ENCODE measurements at regions not wholly inside any gene's neighbourhood (a gene's known extent, or its start where the extent isn't known, plus 50 kb on each side); places are given as distances from the start of the nearest gene placed in this dataset.

DNA sequence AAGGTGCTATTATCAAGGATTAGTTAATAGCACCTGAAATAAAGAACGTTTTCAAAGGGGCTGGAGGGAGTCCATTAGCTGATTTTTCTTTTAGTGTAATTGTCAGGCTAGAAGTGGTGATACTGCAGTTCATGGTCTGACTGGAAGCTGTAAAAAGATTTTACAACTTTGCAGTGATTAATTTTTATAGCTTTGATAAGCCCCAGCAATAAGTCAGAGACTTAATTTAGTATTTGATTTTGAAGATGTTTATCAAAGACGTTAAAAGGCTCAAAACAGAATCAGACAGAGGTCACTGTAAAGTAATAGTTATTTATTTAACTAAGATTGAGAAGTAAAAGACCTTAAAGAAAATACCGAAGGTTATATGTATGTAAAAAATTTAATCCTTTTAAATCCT is 165.5 kb upstream of the FMN2 start:
- ChIA-PET POLR2A (no interaction called here), CTCF (no interaction called here)
- H3K4me1 Mint-ChIP-seq, result no peaks in the 10 kb centered on the region
- H3K9me3 Mint-ChIP-seq, result peaks cover 2% of the 10 kb centered on the region
- intact Hi-C loops (cut with micrococcal nuclease), result no loop called here
- DNase-seq (no peak), ATAC-seq (ENCODE audit: low read depth) (no peak)
- H3K4me3 Mint-ChIP-seq, result no peak overlapping the region
- no peaks in the 10 kb centered on the region for H3K27me3 Mint-ChIP-seq
- TF ChIP-seq, protein P1, sequence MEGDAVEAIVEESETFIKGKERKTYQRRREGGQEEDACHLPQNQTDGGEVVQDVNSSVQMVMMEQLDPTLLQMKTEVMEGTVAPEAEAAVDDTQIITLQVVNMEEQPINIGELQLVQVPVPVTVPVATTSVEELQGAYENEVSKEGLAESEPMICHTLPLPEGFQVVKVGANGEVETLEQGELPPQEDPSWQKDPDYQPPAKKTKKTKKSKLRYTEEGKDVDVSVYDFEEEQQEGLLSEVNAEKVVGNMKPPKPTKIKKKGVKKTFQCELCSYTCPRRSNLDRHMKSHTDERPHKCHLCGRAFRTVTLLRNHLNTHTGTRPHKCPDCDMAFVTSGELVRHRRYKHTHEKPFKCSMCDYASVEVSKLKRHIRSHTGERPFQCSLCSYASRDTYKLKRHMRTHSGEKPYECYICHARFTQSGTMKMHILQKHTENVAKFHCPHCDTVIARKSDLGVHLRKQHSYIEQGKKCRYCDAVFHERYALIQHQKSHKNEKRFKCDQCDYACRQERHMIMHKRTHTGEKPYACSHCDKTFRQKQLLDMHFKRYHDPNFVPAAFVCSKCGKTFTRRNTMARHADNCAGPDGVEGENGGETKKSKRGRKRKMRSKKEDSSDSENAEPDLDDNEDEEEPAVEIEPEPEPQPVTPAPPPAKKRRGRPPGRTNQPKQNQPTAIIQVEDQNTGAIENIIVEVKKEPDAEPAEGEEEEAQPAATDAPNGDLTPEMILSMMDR (IDR thresholded peaks at IDR 0.05), result no peak
- no peaks in the 10 kb centered on the region for H3K36me3 Mint-ChIP-seq (ENCODE audit: low read depth)
- H3K27ac Mint-ChIP-seq, result no peak overlapping the region

DNA sequence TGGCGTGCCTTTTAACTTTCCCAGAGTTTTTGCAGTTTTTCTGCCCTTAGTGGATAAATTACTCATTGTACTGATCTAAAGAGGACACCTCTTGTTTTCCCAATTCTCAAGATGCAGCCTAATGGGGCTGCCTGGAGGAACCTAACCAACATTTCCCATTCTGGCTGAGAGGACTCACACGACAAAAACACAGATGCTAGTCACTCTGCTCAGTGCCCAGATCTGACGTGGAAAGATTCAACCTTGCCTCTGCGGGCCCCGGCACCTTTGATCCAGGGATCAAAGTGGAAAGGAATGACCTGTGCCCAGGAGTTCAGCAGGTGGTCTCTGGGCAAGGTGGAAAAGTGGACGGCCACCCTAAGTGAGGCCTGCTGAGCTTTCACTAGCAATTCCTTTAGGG is 162.4 kb upstream of the FMN2 start:
- H3K27me3 Mint-ChIP-seq, result no peaks in the 10 kb centered on the region
- no peak overlapping the region for H3K4me3 Mint-ChIP-seq
- H3K27ac Mint-ChIP-seq, result no peak overlapping the region
- H3K9me3 Mint-ChIP-seq, result peaks cover 2% of the 10 kb centered on the region
- H3K4me1 Mint-ChIP-seq, result no peaks in the 10 kb centered on the region
- TF ChIP-seq, protein P1 (IDR thresholded peaks at IDR 0.05), result no peak
- intact Hi-C loops (cut with micrococcal nuclease), result no loop called here
- ATAC-seq (ENCODE audit: low read depth), result no peak
- POLR2A ChIA-PET, result no interaction called here
- no peaks in the 10 kb centered on the region for H3K36me3 Mint-ChIP-seq (ENCODE audit: low read depth)
- CTCF ChIA-PET, result no interaction called here
- no peak for DNase-seq

DNA sequence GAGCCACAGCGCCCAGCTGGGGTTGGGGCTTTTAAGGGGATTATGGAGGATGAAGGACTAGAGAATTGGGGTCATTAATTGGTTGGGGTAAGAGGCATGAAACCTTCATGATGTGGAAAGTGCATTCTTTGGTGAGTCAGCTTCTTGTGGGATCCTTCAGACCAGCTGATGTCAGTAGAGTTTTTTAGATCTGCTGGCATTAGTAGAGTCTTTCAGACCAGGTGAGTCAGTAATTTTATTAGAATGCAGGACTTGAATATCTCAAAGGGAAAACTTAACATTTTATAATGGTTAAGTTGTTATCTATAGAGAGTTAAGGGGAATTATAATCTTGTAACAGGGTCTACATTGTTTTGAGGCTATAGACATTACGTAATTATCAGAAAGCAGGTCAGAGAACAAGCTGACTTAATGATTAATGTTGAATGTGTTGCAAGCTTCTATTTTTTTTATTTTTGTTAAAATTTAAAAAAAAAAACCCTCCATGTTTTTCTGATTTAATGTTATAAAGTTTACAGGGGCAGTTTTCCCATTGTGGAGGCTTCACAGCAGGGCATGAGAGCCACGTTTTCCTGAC is 160.9 kb upstream of the FMN2 start:
- CTCF ChIA-PET, result interaction anchor here (1.2 kb wide), 1 partner anchor 21 kb away, joined by 4 read pairs; no protein-coding TSS in a partner anchor
- POLR2A ChIA-PET, result no interaction called here
- TF ChIP-seq, protein P1 (IDR thresholded peaks at IDR 0.05), result no peak
- Mint-ChIP-seq H3K9me3 (peaks cover 2% of the 10 kb centered on the region), H3K4me1 (no peaks in the 10 kb centered on the region), H3K36me3 (ENCODE audit: low read depth) (no peaks in the 10 kb centered on the region), H3K27ac (no peak overlapping the region), H3K4me3 (no peak overlapping the region), H3K27me3 (no peaks in the 10 kb centered on the region)
- ATAC-seq (ENCODE audit: low read depth) (no peak), DNase-seq (no peak)
- intact Hi-C loops (cut with micrococcal nuclease), result no loop called here

DNA sequence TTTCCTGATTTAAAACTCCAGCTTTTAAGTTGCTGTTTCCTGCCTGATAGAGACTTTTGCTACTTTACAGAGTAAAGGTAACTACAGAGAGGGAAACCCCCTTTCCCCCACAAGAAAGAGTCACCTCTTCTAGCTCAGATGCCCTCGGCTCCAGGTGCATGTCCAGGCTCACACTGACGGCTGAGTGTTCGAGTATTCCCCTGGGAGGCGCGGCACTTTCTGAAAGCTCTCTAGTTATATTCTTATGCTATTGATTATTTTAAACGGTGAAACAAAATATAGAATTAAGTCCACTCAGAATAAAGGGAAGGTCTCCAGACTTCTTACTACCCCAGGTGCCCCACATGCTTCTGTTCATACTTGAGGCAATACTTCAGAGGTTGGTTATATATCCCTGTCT is 160.3 kb upstream of the FMN2 start:
- H3K36me3 Mint-ChIP-seq (ENCODE audit: low read depth), result no peaks in the 10 kb centered on the region
- intact Hi-C loops (cut with micrococcal nuclease), result no loop called here
- no peaks in the 10 kb centered on the region for H3K27me3 Mint-ChIP-seq
- CTCF ChIA-PET, result interaction anchor here (1.2 kb wide), 1 partner anchor 20 kb away, joined by 4 read pairs; no protein-coding TSS in a partner anchor
- POLR2A ChIA-PET, result no interaction called here
- TF ChIP-seq, protein P1 (IDR thresholded peaks at IDR 0.05), result no peak
- H3K4me3 Mint-ChIP-seq, result no peak overlapping the region
- H3K9me3 Mint-ChIP-seq, result peaks cover 2% of the 10 kb centered on the region
- no peak for ATAC-seq (ENCODE audit: low read depth)
- no peak overlapping the region for H3K27ac Mint-ChIP-seq
- DNase-seq, result no peak
- H3K4me1 Mint-ChIP-seq, result no peaks in the 10 kb centered on the region

DNA sequence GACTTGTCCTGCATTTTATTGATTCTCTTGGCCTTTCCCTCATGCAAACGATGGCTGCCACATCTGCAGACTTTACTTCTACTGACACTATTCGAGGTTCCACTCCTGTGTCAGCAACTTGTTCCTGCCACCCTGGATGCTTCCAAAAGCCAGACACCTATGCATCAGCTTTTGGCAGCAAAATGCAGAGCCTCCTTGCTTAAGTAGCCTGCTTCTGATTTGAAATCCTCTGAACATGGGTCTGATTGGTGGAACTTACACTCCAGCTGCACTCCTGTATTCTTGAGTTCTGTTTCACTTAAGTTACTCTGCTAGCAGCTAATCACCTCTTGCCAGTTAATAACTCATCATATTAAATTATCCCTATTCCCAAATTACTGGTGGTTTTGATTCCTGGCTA is 152.1 kb upstream of the FMN2 start:
- ChIA-PET CTCF (no interaction called here), POLR2A (no interaction called here)
- intact Hi-C loops (cut with micrococcal nuclease), result no loop called here
- H3K27ac Mint-ChIP-seq, result no peak overlapping the region
- no peak for ATAC-seq (ENCODE audit: low read depth)
- H3K4me3 Mint-ChIP-seq, result no peak overlapping the region
- no peaks in the 10 kb centered on the region for H3K4me1 Mint-ChIP-seq
- no peak for DNase-seq
- no peaks in the 10 kb centered on the region for H3K36me3 Mint-ChIP-seq (ENCODE audit: low read depth)
- TF ChIP-seq, protein P1 (IDR thresholded peaks at IDR 0.05), result no peak
- H3K27me3 Mint-ChIP-seq, result no peaks in the 10 kb centered on the region
- H3K9me3 Mint-ChIP-seq, result peaks cover 14% of the 10 kb centered on the region

Measured in activated B cell treated with CpG ODN at 0.5 μM for 24 hours (primary cell).